GM19043 (cell line): ENCODE measurements at regions not wholly inside any gene's neighbourhood (a gene's known extent, or its start where the extent isn't known, plus 50 kb on each side); places are given as distances from the start of the nearest gene placed in this dataset.

Experiments used
- ATAC-seq: cut with Tn5 transposase; IDR thresholded peaks from one replicate; pipeline ENCODE4 v1.9.1; 2021; ENCODE audit warnings: low read depth; ENCODE audit not compliant: unreplicated experiment

DNA sequence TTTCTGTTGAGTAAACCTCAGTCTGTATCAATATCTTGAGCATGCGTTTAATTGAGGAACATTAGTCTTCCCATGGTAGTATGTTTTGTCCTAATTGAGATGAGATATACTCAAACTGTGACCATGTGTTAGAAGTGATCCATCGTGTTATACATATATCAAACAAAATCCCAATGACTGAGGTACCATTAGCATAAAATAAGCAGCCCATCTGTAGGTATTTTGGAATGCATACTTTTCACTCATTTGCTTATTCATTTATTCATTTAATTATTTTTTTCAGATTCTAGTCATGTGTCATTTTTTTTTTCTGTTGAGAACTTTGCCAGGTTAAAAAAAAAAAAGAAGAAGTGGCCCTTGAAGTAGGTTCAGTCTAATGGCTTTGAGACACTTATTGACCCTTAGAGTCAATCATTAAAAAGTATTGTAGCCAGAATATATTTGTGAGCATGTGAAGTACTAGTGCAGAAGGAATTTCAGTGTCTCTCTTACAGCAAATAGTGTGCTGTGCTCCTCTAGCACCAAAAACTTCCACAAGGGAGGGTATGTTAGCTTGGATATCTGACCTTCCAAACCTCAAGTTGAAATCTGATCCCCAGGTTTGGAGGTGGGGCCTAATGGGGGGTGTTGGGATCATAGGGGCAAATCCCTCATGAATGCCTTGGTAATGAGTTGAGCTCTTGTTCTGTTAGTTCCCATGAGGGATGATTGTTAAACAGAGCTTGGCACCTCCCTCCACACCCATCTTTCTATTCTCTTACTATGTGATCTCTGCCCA is 130.8 kb upstream of the NPY2R start:
- no peak for ATAC-seq

DNA sequence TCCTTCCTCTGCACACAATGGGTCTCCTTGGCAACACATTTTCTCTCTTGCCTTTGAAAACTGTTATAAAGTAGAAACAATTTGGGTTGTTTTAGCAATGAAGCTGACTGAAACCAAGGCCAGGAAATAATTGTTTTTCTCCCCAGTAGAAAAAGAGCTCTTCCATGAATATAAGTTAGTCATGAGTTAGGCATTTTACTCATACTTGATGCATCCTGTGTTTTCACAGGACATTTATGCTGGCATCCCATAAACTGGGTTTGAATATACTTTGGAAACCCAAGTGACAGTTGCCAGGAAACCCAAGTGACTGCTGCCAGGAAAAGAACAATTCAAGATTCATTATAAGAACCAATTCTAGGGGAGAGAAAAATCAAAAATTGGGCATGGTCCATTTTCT is 128.6 kb upstream of the NPY2R start:
- ATAC-seq, result no peak

DNA sequence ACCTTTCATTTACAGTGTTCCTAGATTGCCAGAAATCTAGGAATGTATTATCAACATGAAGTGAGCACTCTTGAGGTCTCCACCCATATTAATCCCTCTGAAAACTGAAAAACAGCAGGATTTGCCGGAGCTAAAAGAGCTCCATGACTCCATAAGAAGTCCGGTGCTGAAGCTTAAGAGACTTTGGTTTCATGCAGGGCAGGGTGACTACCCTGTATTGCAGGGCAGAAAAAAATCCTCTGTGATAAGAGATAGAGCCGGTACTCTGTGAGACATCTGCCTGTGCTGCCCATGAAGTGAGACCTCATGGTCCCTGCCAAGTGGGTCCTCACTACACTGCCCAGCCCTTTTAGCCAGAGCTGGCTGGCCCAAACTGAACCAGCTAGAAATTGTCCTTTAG is 127.2 kb upstream of the NPY2R start:
- no peak for ATAC-seq

DNA sequence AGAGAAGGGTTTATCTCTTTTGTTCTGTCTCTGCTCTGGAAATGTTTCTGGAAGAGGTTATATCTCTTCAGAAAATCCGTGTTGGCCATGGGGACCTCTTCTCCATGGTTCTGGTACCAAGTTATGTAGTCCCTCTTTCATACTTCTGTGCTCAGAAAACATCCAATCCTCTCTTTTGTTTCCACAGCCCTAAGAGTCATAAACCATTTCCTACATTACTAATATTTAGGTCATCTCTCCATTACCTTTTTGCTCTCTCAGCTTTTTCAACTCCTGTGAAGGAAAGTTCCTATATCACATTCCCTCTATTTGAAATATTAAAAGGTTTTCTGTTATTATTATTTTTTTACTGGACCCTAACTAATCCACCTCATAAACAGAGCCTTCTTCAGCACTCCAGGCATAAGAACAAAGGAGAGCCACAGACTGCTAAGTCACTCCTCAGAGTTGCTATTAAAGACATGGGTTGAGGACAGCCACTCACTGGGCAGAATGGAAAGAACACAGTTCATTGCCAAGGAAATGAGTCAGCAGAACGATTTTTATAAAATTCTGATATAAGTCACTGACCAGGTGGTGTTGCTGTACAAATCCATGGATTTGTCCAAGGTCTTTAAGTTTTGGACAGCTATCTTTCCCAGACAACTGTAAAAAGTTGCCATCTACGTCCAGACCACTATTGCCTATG is 122.4 kb upstream of the NPY2R start:
- no peak for ATAC-seq

DNA sequence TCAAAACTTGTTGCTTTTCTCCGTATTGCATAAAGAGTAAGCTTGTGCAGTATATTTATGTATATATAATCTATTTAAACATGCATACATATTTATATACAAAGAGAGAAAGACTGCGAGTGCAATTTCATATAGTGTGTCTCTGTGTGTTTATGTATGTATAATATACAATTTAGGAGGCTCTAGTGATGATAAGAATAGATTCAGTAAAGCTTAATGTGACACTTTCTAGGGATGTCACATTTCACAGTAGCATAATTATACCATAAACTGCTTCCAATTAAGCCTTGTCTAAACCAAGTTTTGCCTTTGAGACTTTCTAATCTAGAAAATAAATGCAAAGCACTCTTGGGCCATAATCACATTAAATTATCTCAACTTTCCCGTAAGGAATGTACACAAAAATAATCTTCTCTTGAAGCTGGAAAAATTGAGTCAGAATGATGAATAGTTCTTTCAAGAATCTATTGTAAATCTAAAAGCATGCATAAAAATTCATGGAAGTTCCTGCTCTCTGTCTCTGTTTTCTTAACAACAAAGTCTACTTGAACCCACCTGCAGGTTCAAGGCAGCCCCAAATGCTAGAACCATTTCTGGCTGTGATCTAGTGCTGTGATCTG is 114.1 kb upstream of the NPY2R start:
- ATAC-seq, result no peak

DNA sequence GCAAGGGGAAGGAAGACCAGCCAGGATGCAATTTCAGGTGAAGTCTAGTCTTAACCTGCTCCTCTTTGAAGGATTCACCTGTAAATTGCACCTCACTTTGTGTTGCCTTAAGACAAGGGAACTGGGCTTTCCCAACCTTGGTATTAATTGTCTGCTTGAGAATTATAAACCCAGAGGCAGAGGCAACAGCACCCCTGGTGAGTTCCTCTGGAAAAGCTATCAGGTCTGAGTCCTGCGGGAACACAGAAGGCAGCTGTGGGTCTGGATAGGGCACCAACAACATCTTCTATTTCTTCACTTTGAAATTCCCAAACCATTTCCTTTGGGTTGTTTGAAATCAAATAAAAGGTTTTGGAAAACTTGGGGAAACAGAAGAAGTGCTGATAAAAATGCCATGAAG is 109.2 kb upstream of the NPY2R start:
- ATAC-seq, result no peak

DNA sequence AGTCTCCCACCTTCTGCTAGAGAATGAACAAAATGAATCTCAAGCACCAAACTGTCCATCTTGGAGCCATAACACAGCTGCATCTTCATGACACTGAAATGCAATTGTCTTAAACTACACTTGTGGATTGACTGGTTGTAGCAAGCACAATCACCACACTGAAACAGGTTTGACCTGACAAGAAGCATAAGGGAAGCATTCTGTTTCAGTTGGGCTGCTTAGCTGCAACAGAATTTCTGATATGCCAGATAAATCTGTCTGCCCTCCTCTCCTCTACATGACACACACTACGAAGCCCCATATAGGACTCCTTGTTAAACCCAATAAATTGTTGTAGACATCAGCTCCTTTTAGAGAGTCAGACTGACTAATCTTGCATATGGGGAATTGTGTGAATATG is 101.8 kb upstream of the NPY2R start:
- ATAC-seq, result no peak

DNA sequence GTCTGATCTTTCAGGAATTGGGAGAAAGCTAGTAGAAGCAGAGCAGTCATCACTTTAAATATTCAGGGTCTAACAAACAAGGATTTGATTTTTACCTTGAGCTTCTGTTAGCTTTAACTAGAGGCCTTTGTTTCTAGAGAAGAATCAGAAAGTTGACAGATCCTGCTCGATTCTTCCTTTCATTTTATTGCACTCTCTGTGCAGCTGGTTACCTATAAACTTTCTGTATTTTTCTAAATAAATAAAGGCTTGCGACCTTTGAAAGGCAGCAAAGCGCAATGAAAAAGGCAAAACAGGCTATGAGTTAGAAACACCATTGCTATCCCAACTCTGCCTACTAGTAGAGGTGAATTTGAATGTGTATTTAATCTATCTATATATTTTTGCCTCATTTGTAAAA is 101.4 kb upstream of the NPY2R start:
- no peak for ATAC-seq

DNA sequence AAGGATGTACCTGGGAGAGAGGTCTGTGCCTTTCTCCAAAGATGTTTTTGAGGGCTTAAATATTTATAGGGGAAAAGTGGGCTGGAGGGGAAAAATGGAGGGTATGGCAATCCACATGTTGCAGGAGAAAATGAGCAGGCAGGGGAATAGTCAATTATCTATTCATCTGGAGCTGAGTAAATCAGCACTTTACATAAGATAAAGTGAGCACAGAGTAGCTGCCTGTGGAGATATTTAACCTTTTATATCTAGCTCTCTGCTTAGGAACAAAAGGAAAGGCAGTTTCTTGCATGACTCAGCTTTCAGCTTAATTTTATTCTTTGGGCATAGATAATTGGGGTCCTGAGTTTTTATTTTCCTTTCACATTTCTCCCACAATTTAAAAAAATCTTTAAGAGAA is 93.6 kb upstream of the NPY2R start:
- no peak for ATAC-seq

DNA sequence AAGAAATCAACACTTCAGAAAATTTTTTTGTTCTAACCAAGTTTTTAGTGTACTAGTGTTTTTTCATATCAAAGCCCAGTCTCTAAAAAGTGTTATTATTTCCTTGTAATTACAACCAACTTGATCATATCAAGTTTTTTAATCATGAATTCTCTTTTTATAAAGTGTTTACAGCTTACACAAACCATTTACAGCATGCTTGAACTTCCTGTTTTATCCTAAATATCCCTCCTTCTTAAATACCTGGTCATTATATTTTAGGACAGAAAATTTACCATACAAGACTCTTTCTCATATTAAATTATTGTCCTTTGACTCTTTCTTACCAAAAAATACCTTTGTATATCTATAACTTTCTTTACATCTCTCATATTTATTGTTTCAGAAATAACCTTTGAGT is 89.4 kb upstream of the NPY2R start:
- no peak for ATAC-seq

DNA sequence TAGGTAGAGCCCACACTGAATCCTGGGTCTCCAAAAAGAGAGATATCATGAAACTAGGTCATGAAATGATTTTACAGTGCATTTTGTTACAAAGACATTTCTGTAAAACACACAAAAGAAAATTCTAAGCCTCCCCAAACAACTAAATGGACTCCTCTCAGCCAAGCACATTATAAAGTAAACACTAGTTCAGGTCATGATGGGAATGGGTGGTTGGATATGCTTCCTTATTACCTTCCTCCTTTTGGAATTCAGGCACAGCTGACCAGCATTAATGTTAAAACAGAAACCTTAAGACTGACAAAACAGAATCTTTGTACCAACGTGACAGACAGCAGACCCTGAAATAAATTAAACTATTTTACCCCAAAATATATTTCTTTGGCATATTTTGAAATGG is 87.9 kb upstream of the NPY2R start:
- ATAC-seq, result no peak

DNA sequence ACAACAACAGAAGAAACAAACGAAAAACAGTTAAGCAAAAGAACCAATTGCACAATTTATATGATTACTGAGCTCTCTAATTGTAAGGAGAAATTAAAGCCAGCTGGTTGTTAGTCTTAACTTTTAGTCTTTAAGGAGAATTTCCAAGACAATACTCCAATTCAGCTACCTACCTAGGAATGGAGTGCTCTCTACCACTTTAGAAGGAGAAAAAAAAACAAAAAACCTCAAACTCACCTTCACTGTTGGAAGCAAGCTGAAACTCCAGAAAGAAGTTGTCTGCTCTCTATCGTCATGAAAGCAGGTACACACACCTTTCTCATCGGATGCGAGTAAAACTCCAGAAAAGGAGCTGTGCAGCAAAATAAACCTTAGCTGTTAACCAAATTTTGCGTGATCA is 86.1 kb upstream of the NPY2R start:
- ATAC-seq, result no peak

DNA sequence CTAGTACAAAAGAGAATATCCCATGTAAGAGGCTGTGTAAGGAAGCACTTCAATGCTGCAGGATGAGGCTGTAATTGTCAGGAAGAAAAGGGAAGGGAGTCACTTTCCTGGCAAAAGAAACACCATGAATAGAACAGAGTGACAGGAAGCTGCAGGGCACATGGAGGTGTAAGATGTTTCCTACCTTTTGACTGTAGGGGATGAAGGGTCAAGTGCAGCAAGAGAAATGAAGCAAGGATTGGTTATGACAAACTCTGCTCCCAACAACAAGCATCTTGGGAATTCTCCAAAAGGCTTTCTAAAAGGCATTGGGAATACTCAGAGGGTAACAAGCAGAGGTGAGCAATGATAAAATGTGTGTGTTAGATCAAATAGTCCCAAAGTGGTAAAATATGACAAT is 74.3 kb upstream of the NPY2R start:
- ATAC-seq, result no peak

DNA sequence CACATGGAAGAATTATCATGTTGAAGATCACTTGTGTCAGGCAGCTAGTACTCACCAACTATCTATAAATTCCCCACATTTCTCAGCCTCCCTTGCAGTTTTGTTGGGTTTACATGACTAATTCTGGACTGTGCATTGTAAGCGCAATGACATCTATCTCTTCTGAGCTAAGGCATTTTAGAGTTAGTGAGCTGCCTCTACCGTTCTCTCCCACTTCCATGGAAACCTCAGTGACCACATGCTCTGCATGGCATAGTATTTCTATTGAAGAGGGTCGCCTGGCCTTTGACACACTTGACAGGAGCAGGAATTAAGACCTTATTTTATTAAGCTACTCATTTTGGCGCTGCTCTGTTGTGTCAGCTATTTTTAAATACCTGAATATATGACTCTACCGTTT is 67.5 kb upstream of the NPY2R start:
- no peak for ATAC-seq

DNA sequence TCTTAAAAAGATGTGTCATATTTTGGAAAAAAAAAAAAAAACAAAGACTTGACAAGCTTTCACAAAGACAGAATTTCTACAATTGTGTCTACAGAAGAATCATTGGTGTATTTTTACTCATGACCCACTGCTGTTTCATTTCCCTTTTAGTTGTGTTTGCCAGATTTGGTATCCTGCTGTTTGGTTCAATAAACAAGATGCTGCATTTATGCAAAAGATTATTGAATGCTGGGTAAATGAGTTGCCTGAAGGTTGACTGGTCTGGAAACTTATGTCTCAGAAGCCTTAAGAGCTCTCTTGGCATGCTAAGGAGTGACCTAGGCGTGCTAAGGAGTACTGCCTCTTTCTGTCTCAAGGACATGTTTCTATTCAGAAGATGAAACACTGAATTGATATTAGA is 64.9 kb upstream of the NPY2R start:
- ATAC-seq, result peak; percentile 63
